BJ (cell line): ENCODE measurements at regions not wholly inside any gene's neighbourhood (a gene's known extent, or its start where the extent isn't known, plus 50 kb on each side); places are given as distances from the start of the nearest gene placed in this dataset.

Source experiments
- CTCF ChIA-PET: fragments of 350-600 bp; formaldehyde crosslinking; extraction: SDS; loops from one replicate; lab custom pipeline; 2021; ENCODE audit warnings: antibody characterized with exemption, inconsistent platforms; lab: Yijun Ruan, JAX
- POLR2A ChIA-PET: fragments of 300-600 bp; sonication (Branson Sonifier 250); formaldehyde crosslinking; extraction: SDS; loops from one replicate; lab custom pipeline; 2021; ENCODE audit warnings: antibody characterized with exemption; lab: Charles Lee
- DNase-seq: peaks from one replicate; pipeline ENCODE4 v3.0.0-alpha.2; 2011; ENCODE audit warnings: low read depth
- H3K27me3 ChIP-seq: 2 replicates; pipeline ENCODE4 v1.6.0; 2011; ENCODE audit warnings: low read length; ENCODE audit not compliant: control insufficient read depth, insufficient read depth
- H3K36me3 ChIP-seq: 2 replicates; pipeline ENCODE4 v1.5.1; 2011; ENCODE audit warnings: low read length; ENCODE audit not compliant: control insufficient read depth, insufficient read depth
- H3K4me3 ChIP-seq: 2 replicates; pipeline ENCODE4 v1.5.1; 2011; ENCODE audit warnings: low read depth, mild to moderate bottlenecking, control low read depth, low read length
- TF ChIP-seq, protein P1 (sequence below): IDR thresholded peaks from 2 replicates; pipeline ENCODE4 v1.5.1; 2011; ENCODE audit warnings: low read depth, mild to moderate bottlenecking, control low read depth, inconsistent platforms, low read length, moderate library complexity; ENCODE audit not compliant: insufficient read depth

DNA sequence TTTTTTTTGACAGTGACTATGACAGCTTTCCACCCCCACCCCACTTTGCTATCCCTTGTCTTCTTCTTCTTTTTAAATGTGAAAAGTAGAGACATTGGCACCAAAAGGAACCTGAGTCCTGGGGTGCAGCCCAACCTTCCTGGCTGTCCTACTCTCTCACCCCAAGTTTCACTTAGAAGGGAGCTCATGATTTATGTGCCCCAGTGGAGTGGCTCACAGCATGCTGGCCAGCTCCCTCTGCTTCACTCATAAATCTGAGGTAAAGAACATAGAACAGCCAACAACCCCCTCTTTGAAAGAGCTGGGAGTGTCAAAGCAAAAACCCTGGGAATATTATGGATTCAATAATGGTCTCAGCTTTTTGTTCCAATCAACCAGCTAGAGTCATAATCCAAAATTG, 196.3 kb upstream of the DAPK1 start:
- POLR2A ChIA-PET = no interaction called here
- no peak for DNase-seq
- Histone ChIP-seq H3K36me3 (no peaks in the 10 kb centered on the region), H3K27me3 (no peaks in the 10 kb centered on the region), H3K4me3 (no peak overlapping the region)
- CTCF ChIA-PET = interaction anchor here (1.3 kb wide), 1 partner anchor 13 kb away, joined by 3 read pairs; no protein-coding TSS in a partner anchor
- TF ChIP-seq, protein P1, sequence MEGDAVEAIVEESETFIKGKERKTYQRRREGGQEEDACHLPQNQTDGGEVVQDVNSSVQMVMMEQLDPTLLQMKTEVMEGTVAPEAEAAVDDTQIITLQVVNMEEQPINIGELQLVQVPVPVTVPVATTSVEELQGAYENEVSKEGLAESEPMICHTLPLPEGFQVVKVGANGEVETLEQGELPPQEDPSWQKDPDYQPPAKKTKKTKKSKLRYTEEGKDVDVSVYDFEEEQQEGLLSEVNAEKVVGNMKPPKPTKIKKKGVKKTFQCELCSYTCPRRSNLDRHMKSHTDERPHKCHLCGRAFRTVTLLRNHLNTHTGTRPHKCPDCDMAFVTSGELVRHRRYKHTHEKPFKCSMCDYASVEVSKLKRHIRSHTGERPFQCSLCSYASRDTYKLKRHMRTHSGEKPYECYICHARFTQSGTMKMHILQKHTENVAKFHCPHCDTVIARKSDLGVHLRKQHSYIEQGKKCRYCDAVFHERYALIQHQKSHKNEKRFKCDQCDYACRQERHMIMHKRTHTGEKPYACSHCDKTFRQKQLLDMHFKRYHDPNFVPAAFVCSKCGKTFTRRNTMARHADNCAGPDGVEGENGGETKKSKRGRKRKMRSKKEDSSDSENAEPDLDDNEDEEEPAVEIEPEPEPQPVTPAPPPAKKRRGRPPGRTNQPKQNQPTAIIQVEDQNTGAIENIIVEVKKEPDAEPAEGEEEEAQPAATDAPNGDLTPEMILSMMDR = no peak

DNA sequence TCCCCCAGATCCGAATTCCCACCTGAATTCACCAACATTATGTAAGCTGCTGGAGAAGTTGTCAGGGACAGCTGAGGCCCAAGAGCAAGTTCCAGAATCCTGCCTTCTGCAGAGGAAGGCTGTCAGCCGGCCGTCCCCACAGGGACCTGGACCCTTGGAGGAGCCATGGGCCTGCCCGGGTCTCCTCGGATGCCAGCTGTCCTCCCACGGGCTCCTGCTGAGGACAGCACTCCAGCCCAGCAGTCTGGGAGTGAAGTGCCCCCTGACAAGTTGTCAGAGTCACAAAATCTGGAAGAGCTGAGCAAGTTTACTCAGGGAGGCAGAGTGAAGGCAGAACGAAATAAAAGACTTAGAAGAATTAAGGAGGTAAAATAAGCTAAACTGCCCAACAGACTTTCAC, 192.5 kb upstream of the DAPK1 start:
- ChIA-PET POLR2A (no interaction called here), CTCF (interaction anchor here (1.3 to 2.1 kb wide), 2 partner anchors 11 to 15 kb away, joined by 3 to 4 read pairs; no protein-coding TSS in a partner anchor)
- TF ChIP-seq, protein P1 = no peak
- Histone ChIP-seq H3K36me3 (no peaks in the 10 kb centered on the region), H3K27me3 (no peaks in the 10 kb centered on the region), H3K4me3 (no peak overlapping the region)
- DNase-seq = no peak

DNA sequence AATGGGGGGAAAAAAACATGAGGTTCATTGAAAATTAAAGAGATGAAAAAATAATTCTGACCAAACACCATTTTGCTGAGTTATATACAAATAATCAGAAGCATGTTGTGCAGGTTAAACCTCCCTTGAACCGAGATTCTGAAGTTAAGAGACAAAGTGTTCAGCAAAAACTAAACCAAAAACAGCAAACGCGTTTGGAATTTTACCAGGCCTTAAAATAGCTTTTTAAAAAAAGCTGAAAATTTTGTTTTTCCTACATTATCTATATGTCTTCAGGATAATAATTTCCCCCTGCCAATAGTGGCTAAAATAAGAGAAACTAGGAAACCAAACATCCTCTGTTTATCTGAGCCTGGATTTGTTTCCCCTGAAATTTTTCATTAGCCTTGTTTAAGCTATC, 191.7 kb upstream of the DAPK1 start:
- TF ChIP-seq, protein P1 = no peak
- Histone ChIP-seq H3K27me3 (no peaks in the 10 kb centered on the region), H3K4me3 (no peak overlapping the region), H3K36me3 (no peaks in the 10 kb centered on the region)
- CTCF ChIA-PET = interaction anchor here (1.3 to 2.1 kb wide), 2 partner anchors 10 to 15 kb away, joined by 3 to 4 read pairs; no protein-coding TSS in a partner anchor
- POLR2A ChIA-PET = no interaction called here
- no peak for DNase-seq

DNA sequence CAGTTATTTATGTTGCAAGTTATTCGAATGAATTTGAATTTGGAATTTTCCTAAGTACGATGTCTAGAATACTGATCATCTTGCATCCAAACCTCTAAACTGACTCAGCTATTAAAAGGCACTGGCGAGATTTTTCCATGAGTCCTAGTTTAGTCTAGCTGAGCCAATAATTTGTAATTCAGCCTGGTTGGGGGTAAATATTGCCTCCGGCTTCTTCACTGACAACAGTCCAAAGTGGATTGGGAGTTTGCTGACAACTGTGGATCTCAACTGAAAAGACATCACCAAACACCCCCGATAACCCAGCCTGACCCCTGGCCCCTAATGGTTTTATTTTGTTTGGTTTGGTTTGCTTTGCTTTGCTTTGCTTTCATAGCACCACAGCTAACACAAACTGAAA, 189.8 kb upstream of the DAPK1 start:
- TF ChIP-seq, protein P1 = no peak
- Histone ChIP-seq H3K27me3 (no peaks in the 10 kb centered on the region), H3K36me3 (no peaks in the 10 kb centered on the region), H3K4me3 (no peak overlapping the region)
- CTCF ChIA-PET = interaction anchor here (1.0 kb wide), 1 partner anchor 874 kb away, joined by 4 read pairs; no protein-coding TSS in a partner anchor
- POLR2A ChIA-PET = no interaction called here
- DNase-seq = no peak

DNA sequence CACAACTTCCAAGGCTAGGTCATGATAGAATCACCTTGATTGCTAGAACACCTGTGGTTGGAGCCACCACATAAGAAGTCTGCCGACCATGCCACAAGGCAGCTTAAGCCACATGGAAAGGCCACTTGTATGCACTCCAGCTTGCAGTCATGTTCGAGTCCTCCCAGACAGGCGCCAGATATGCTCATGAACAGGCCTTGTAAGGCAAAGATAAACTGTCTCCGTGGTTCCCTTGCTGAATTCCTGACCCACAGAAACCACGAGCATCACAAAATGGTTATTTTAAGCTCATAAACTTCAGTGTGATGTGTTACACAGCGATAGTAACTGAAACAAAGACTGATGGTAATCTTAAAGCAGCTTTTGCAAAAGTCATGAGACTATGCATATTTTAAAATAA, 188.4 kb upstream of the DAPK1 start:
- DNase-seq = no peak
- Histone ChIP-seq H3K36me3 (no peaks in the 10 kb centered on the region), H3K4me3 (no peak overlapping the region), H3K27me3 (no peaks in the 10 kb centered on the region)
- CTCF ChIA-PET = interaction anchor here (1.6 kb wide), 1 partner anchor 9 kb away, joined by 4 read pairs; no protein-coding TSS in a partner anchor
- POLR2A ChIA-PET = no interaction called here
- TF ChIP-seq, protein P1 = no peak
